Muscle layer of colon (tissue), 2 donors: ENCODE measurements at regions not wholly inside any gene's neighbourhood (a gene's known extent, or its start where the extent isn't known, plus 50 kb on each side); places are given as distances from the start of the nearest gene placed in this dataset.

ENCODE experiments used
- H3K27ac ChIP-seq: one replicate; pipeline ENCODE4 v1.7.0; 2013; ENCODE audit warnings: low read depth, mild to moderate bottlenecking, low read length, moderate library complexity
- H3K27me3 ChIP-seq, 2 donors: one replicate each; pipeline ENCODE4 v1.7.0; 2013; ENCODE audit warnings: low read length in 2 of 2, mild to moderate bottlenecking in 2 of 2; ENCODE audit not compliant: insufficient read depth in 2 of 2, control insufficient read depth in 1 of 2
- H3K36me3 ChIP-seq: one replicate; pipeline ENCODE4 v1.7.0; 2013; ENCODE audit warnings: mild to moderate bottlenecking, low read length; ENCODE audit not compliant: insufficient read depth
- H3K4me1 ChIP-seq: one replicate; pipeline ENCODE4 v1.7.0; 2013; ENCODE audit warnings: mild to moderate bottlenecking, low read length; ENCODE audit not compliant: insufficient read depth
- H3K4me3 ChIP-seq, 2 donors: one replicate each; pipeline ENCODE4 v1.7.0; 2013; ENCODE audit warnings: low read length in 2 of 2, low read depth in 1 of 2, mild to moderate bottlenecking in 1 of 2, moderate library complexity in 1 of 2
- H3K9ac ChIP-seq: one replicate; pipeline ENCODE4 v1.7.0; 2013; ENCODE audit warnings: low read length
- H3K9me3 ChIP-seq: one replicate; pipeline ENCODE4 v1.7.0; 2013; ENCODE audit warnings: mild to moderate bottlenecking, low read length
- donor health status: abdominal sarcoma.
- donor health status: Adenocarcinoma of cecum.

DNA sequence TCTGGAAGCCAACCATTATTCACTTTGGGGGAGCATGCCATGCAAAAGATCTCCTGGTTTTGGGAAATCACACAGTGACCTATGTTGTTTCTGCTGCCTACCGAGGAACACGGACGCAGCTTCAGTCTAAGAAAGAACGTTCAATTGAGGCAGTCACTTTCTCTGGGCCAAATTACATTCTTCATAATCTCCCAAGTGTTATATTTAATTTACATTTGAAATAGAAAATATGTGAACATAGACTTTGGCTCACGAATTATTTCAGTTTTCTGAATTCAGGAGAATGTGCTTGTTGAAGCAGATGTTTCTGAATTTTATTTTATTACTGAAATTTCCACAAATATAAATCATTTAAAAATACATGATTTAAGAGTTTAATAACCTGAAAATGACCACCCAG, 93.6 kb upstream of the KCNJ16 start:
- Histone ChIP-seq H3K9me3 (no peaks in the 10 kb centered on the region), H3K9ac (no peak overlapping the region), H3K4me3 (no peak overlapping the region), H3K27ac (no peak overlapping the region), H3K4me1 (no peaks in the 10 kb centered on the region), H3K36me3 (no peaks in the 10 kb centered on the region), H3K27me3 (no peaks in the 10 kb centered on the region)

DNA sequence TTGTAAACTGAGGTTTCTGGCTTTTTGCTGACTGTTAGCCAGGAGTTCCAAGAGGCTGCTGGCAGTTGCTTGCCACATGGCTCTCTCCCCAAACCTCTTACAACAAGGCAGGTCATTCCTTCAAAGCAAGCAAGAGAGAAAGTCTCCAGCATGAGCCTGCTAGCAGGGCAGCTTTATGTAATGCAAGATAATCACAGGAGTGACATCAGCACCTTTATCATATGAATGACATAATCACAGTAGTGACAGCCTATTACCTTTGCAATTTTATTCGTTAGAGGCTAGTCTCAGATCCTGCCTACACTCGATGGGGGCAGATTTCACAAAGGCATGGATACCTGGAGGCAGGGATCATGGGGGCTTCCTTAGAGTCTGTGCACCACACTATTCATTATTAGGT, 79.5 kb upstream of the KCNJ16 start:
- H3K9me3 ChIP-seq, result no peaks in the 10 kb centered on the region
- no peaks in the 10 kb centered on the region for H3K4me1 ChIP-seq
- H3K4me3 ChIP-seq, result no peak overlapping the region
- H3K27me3 ChIP-seq, result no peaks in the 10 kb centered on the region
- H3K27ac ChIP-seq, result no peak overlapping the region
- H3K36me3 ChIP-seq, result no peaks in the 10 kb centered on the region
- H3K9ac ChIP-seq, result no peak overlapping the region

DNA sequence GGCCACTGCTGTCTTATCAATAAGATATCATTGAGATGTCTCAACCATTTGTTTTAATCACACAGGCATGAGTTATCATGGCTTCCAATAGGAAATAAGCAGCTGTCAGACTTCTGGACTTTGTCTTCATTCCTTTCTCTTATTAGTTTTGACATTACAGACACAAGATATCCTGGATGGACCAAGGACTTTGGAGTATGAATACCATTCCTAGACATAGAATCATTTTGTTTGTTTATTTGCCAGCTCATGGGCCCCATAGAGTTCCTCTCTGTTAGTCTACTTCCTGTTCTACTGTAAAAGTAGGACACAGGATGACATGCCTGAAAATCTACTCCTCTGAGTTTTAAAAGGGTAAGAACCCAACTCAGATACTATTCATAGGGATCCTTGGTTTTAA, 77.7 kb upstream of the KCNJ16 start:
- H3K4me3 ChIP-seq, result no peak overlapping the region
- no peak overlapping the region for H3K27ac ChIP-seq
- no peak overlapping the region for H3K9ac ChIP-seq
- H3K27me3 ChIP-seq, result no peaks in the 10 kb centered on the region
- no peaks in the 10 kb centered on the region for H3K9me3 ChIP-seq
- no peaks in the 10 kb centered on the region for H3K36me3 ChIP-seq
- no peaks in the 10 kb centered on the region for H3K4me1 ChIP-seq

DNA sequence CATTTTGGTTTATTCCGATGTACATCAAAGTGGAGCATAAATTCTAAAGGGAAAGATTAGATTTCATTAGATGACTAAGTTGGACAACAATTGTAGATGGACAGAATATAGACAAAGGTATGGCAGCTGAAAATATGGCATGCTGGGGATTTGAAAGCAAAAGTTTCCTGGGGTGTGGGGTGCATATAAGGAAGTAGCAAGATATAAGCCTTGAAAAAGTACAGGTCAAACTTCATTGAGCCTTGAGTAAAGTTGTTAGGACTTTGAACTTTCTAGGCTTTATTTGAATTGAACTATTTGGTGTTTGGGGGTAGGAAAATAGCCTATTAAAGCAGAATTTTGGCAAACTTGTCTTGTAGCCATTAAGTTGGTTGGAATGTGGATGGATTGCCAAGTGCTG, 75.8 kb upstream of the KCNJ16 start:
- H3K9me3 ChIP-seq, result no peaks in the 10 kb centered on the region
- H3K27ac ChIP-seq, result no peak overlapping the region
- no peak overlapping the region for H3K4me3 ChIP-seq
- no peak overlapping the region for H3K9ac ChIP-seq
- no peaks in the 10 kb centered on the region for H3K4me1 ChIP-seq
- H3K27me3 ChIP-seq, result no peaks in the 10 kb centered on the region
- H3K36me3 ChIP-seq, result no peaks in the 10 kb centered on the region

DNA sequence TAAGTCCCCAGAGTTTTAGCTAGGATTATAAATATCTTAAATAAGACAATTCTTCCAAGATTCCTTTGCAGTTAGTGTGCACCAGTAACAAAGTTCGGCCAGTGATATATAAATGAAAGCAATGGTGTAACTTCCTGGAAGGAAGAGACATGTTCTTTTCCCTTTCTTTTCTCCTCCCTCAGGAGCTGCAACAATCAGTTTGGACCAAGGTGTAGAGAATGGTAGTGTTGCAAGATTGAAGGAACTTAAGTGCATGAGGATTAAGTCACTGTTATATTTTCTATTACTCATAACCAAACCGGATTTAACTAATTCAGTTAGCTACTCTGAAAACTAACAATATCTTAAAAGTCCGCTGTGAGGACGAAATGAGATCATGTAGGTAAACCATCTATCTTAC, 68.9 kb upstream of the KCNJ16 start:
- Histone ChIP-seq H3K4me3 (no peak overlapping the region), H3K36me3 (no peaks in the 10 kb centered on the region), H3K4me1 (no peaks in the 10 kb centered on the region), H3K9ac (no peak overlapping the region), H3K27me3 (no peaks in the 10 kb centered on the region), H3K27ac (no peak overlapping the region), H3K9me3 (no peaks in the 10 kb centered on the region)

DNA sequence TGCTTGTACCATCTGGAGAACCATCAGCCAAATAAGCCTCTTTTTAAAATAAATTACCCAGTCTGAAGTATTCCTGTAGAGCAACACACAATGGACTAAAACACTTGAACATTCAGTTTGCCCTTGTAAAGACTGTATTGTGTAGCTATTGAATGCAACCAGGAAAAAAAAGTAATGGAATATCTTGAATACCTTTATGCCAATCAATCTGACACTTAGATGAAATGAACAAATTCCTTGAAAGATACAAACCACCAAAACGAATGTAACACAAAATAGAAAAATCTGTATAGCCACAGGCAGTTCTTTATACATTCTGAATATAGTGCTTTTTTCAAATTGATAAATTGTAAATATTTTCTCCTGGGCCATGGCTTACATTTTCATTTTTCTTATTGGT, 63.3 kb upstream of the KCNJ16 start:
- Histone ChIP-seq H3K9me3 (no peaks in the 10 kb centered on the region), H3K9ac (no peak overlapping the region), H3K27me3 (no peaks in the 10 kb centered on the region), H3K36me3 (no peaks in the 10 kb centered on the region), H3K4me1 (no peaks in the 10 kb centered on the region), H3K27ac (no peak overlapping the region), H3K4me3 (no peak overlapping the region)

DNA sequence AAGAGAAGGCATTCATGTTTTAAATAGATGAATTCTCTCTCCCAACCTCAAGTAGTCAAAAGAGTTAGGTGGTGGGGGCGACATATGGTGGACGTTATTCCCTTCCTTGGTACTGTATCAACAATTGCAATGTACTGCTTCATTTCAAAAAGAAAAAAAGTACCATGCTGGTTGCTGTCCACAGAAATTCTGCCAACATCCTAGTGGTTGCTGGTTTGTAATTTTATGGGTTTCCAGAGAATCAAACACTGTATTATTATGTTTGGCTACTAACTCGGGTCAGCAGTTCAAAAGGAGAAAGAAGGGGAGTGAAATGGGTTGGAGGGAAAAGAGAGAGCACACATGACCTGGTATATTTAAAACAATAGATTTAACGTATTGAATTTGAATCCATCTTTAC, 61.1 kb upstream of the KCNJ16 start:
- no peaks in the 10 kb centered on the region for H3K9me3 ChIP-seq
- no peak overlapping the region for H3K9ac ChIP-seq
- H3K27ac ChIP-seq, result no peak overlapping the region
- no peaks in the 10 kb centered on the region for H3K27me3 ChIP-seq
- no peaks in the 10 kb centered on the region for H3K4me1 ChIP-seq
- no peaks in the 10 kb centered on the region for H3K36me3 ChIP-seq
- no peak overlapping the region for H3K4me3 ChIP-seq

DNA sequence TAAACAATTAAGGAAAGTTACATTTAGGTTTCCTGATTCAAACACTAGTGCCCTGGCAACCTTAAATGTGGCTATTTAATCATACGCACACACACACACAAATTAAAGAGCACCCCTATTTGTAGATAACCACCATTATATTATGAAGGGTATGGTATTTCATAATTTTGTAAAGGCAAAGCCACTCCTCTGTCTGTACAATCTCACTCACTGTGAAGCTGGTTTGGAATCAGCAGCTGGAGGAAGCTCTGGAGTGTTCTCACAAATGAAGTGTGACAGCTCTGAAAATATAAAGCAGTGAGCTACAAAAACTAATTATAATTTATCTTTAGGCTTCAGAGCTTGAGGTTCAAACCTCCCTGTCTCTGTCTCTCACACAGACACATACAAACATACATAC, 57.9 kb upstream of the KCNJ16 start:
- Histone ChIP-seq H3K4me3 (no peak overlapping the region), H3K27me3 (no peaks in the 10 kb centered on the region), H3K4me1 (peaks cover 8% of the 10 kb centered on the region), H3K27ac (no peak overlapping the region), H3K9ac (no peak overlapping the region), H3K36me3 (no peaks in the 10 kb centered on the region), H3K9me3 (no peaks in the 10 kb centered on the region)

DNA sequence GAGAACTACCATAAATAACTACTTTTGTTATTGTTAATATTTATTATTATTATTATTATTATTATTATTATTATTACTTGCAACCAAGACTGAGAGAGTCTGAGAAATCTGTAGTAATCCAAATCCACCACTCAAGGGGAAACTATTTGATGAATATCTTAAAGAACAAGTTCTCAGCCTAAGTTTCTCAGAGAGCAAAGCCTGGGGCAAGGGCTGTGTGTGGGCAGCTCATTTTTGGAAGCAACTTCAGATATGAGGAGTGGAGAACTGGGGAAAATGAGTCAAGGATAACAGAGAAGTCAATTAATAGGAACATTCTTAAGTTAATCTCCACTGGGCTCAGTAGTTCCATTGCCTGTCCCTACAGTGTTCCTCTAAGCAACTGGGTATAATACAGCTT, 57.1 kb upstream of the KCNJ16 start:
- no peaks in the 10 kb centered on the region for H3K27me3 ChIP-seq
- H3K4me1 ChIP-seq, result peaks cover 11% of the 10 kb centered on the region
- H3K9ac ChIP-seq, result no peak overlapping the region
- no peak overlapping the region for H3K27ac ChIP-seq
- no peaks in the 10 kb centered on the region for H3K9me3 ChIP-seq
- no peaks in the 10 kb centered on the region for H3K36me3 ChIP-seq
- no peak overlapping the region for H3K4me3 ChIP-seq

DNA sequence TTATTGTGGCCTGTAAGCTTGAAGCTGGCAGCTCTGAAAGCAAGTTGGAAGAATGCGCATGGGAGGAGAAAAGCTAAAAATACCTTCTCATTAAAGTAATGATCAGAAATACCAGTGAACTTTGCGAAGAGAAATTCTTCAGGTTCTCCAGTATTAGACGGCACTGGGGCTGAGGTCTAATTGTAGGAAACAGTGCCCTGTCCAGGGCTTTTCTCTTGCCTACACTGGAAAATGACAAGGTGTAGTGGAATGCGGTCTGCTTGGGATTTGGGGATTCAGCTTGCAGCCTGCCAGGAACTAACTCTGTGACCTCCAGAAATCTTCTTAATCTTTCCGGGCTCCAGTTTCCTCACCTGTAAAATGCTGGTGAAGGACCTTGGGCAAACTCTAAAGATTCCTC, 53.3 kb upstream of the KCNJ16 start:
- H3K4me1 ChIP-seq, result peaks cover 11% of the 10 kb centered on the region
- no peaks in the 10 kb centered on the region for H3K27me3 ChIP-seq
- no peak overlapping the region for H3K27ac ChIP-seq
- no peak overlapping the region for H3K4me3 ChIP-seq
- H3K9ac ChIP-seq, result no peak overlapping the region
- no peaks in the 10 kb centered on the region for H3K36me3 ChIP-seq
- no peaks in the 10 kb centered on the region for H3K9me3 ChIP-seq

DNA sequence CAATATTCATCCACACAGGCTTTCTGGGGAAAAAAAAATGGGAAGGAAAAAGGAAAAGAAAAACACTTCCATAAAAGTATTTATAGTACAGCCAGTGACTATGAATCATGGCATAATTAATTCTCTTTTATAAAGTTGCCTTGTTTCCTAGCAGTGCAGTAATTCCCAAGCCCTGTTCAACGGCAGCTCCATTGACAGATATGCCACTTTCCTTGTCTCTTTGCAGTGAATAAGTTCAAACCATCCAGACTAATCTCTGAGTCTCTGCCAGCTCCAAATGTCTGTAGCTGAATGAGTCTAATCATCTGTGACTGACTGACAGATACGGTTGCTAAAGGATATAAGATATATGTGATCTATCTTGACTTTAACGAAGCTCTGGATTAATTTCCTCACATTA, 52.9 kb upstream of the KCNJ16 start:
- Histone ChIP-seq H3K9ac (no peak overlapping the region), H3K36me3 (no peaks in the 10 kb centered on the region), H3K27me3 (no peaks in the 10 kb centered on the region), H3K4me3 (no peak overlapping the region), H3K4me1 (peaks cover 11% of the 10 kb centered on the region), H3K9me3 (no peaks in the 10 kb centered on the region), H3K27ac (no peak overlapping the region)

DNA sequence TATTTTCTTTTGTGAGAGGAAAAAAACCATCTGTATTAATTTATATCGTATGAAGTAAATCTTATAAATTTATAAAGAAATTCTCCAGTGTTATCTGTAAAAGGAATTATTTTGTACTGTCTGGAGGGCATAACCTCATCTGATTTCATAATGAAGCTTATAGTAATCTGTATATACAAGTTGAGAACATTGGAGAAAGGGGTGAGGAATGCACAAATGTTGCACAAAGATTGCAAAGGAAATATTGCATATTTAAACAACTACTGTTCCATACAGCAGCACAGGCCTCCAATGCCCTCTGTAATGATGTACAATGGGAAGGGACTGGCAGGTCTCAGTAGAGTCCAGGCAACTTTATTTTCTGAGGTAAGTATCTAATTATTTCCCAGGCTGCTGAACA, 50.8 kb upstream of the KCNJ16 start:
- Histone ChIP-seq H3K9me3 (no peaks in the 10 kb centered on the region), H3K4me1 (peaks cover 11% of the 10 kb centered on the region), H3K27ac (no peak overlapping the region), H3K4me3 (no peak overlapping the region), H3K9ac (no peak overlapping the region), H3K27me3 (no peaks in the 10 kb centered on the region), H3K36me3 (no peaks in the 10 kb centered on the region)
